Stimulated activated CD4-positive, alpha-beta T cell treated with anti-CD3 and anti-CD28 coated beads, Interleukin-2, amount 100 ng/mL, for 48 hours (primary cell): ENCODE measurements at regions not wholly inside any gene's neighbourhood (a gene's known extent, or its start where the extent isn't known, plus 50 kb on each side); places are given as distances from the start of the nearest gene placed in this dataset.

Experiments used
- DNase-seq, 2 donors: peaks; one replicate each; pipeline ENCODE4 v3.0.0-alpha.2; 2020

- DNase-seq: no peak
These were observed 72.4 kb upstream of the NXT1 start for GRCh38 chr20:23278172-23278571.

GRCh38 chr20:23277316-23277715 lies 73.3 kb upstream of the NXT1 start:
- no peak for DNase-seq

- no peak for DNase-seq
These were observed 76.8 kb upstream of the NXT1 start for GRCh38 chr20:23273776-23274175.

GRCh38 chr20:23272176-23273029 lies 78.2 kb upstream of the NXT1 start:
- no peak for DNase-seq

GRCh38 chr20:23270382-23270911 lies 80.1 kb upstream of the NXT1 start:
- no peak for DNase-seq

- no peak for DNase-seq
These were observed 80.6 kb upstream of the NXT1 start for GRCh38 chr20:23269954-23270353.

GRCh38 chr20:23268792-23269354 lies 81.7 kb upstream of the NXT1 start:
- no peak for DNase-seq

- no peak for DNase-seq
These were observed 82.7 kb upstream of the NXT1 start for GRCh38 chr20:23267909-23268308.

GRCh38 chr20:23266530-23267398 lies 83.8 kb upstream of the NXT1 start:
- no peak for DNase-seq

- no peak for DNase-seq
These were observed 85.4 kb upstream of the NXT1 start for GRCh38 chr20:23265226-23265625.

- no peak for DNase-seq
These were observed 86.0 kb upstream of the NXT1 start for GRCh38 chr20:23264545-23264944.

- DNase-seq: no peak
These were observed 90.3 kb upstream of the NXT1 start for GRCh38 chr20:23260181-23260840.

- no peak for DNase-seq
These were observed 91.9 kb upstream of the NXT1 start for GRCh38 chr20:23258747-23259121.

GRCh38 chr20:23257848-23258746 lies 92.5 kb upstream of the NXT1 start:
- no peak for DNase-seq

- DNase-seq: no peak
These were observed 93.4 kb upstream of the NXT1 start for GRCh38 chr20:23257106-23257761.

- no peak for DNase-seq
These were observed 94.7 kb upstream of the NXT1 start for GRCh38 chr20:23255716-23256385.

- no peak for DNase-seq
These were observed 95.5 kb upstream of the NXT1 start for GRCh38 chr20:23255106-23255505.

- DNase-seq: no peak
These were observed 96.1 kb upstream of the NXT1 start for GRCh38 chr20:23254505-23254904.

GRCh38 chr20:23254034-23254433 lies 96.6 kb upstream of the NXT1 start:
- no peak for DNase-seq

GRCh38 chr20:23253524-23253923 lies 97.1 kb upstream of the NXT1 start:
- DNase-seq: no peak

GRCh38 chr20:23251779-23252178 lies 98.8 kb upstream of the NXT1 start:
- no peak for DNase-seq
